ENCODE measurements at regions not wholly inside any gene's neighbourhood (a gene's known extent, or its start where the extent isn't known, plus 50 kb on each side); places are given as distances from the start of the nearest gene placed in this dataset.
A peak's percentile ranks its signal among the peaks of the same experiment; 100 is the strongest.
"Not testable (repeated sequence)": the region's sequence is repeated elsewhere in the genome, so short reads cannot be mapped to it uniquely, and the experiment has no call there.

DNA sequence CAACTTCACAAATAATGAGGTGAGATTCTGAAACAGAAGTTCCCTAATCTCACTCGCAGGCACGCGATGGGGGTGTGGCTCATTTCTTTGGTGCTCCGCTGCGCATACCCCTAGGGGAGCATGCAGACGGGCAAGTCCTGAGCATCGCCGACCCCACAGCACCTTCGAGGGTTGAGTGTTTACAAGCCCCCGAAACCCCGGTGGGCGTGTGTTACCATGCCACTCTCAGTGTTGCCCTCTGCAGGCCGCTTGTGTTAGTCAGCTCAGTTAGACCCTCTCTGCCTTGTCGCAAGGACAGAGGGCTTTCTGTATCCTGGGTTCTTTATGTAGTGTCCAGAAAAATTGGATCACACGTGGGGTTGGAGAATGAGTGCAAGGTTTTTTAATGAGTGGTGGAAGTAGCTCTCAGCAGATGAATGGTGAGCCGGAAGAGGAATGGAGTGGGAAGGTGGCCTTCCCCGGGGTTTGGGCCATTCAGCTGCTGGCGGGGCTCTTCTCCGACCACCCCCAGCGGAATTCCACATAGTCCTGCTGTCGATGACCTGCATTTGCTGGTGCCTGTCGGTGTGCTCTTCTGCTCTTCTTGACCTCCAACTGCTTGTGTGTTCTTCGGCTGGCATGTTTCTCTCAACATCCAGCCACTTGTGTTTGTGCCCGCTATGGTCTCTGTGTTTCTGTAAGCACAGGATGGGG, 191.3 kb downstream of the RPRM start:
- Mint-ChIP-seq H3K27ac (no peak overlapping the region), H3K9me3 (peaks cover 5 to 30% (median 9%) of the 10 kb centered on the region in 6 donors), H3K4me1 (no peaks in the 10 kb centered on the region), H3K27me3 (ENCODE audit: low read depth in 3 of 3) (no peaks in the 10 kb centered on the region), H3K4me3 (no peak overlapping the region), H3K36me3 (no peaks in the 10 kb centered on the region)
- no peak for DNase-seq

DNA sequence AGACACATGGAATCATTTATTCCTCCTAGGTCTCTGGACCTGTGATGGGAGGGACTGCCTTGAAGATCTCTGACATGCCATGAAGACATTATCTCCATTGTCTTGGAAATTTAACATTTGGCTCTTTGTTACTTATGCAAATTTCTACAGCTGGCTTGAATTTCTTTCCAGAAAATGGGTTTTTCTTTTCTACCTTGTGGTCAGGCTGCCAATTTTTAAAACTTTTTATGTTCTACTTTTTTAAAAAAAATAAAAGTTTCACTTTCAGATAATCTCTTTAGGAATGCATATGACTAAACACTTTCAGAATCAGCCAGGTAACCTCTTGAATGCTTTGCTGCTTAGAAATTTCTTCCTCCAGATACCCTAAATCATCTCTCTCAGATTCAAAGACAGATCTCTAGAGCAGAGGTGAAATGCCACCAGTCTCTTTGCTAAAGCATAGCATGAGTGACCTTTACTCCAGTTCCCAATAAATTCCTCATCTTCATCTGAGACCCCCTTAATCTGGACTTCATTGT, 209.6 kb downstream of the RPRM start:
- no peak for DNase-seq
- H3K9me3 Mint-ChIP-seq: peaks cover 2 to 46% (median 7%) of the 10 kb centered on the region in 6 donors
- no peak overlapping the region for H3K4me3 Mint-ChIP-seq
- peaks cover 0 to 3% (median 0%) of the 10 kb centered on the region in 3 donors for H3K36me3 Mint-ChIP-seq
- H3K27ac Mint-ChIP-seq: no peak overlapping the region
- H3K4me1 Mint-ChIP-seq: no peaks in the 10 kb centered on the region
- peaks cover 0 to 3% (median 0%) of the 10 kb centered on the region in 3 donors for H3K27me3 Mint-ChIP-seq (ENCODE audit: low read depth in 3 of 3)

DNA sequence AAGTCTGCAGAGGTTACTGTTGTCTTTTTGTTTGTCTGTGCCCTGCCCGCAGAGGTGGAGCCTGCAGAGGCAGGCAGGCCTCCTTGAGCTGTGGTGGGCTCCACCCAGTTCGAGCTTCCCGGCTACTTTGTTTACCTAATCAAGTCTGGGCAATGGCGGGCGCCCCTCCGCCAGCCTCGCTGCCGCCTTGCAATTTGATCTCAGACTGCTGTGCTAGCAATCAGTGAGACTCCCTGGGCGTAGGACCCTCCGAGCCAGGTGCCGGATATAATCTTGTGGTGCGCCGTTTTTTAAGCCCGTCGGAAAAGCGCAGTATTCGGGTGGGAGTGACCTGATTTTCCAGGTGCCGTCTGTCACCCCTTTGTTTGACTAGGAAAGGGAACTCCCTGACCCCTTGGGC, 221.7 kb downstream of the RPRM start:
- not testable (repeated sequence) for H3K4me3 Mint-ChIP-seq; DNase-seq; H3K36me3 Mint-ChIP-seq; H3K27ac Mint-ChIP-seq; H3K4me1 Mint-ChIP-seq; H3K27me3 Mint-ChIP-seq (ENCODE audit: low read depth in 3 of 3)
- peaks cover 5 to 26% (median 16%) of the 10 kb centered on the region in 6 donors for H3K9me3 Mint-ChIP-seq

DNA sequence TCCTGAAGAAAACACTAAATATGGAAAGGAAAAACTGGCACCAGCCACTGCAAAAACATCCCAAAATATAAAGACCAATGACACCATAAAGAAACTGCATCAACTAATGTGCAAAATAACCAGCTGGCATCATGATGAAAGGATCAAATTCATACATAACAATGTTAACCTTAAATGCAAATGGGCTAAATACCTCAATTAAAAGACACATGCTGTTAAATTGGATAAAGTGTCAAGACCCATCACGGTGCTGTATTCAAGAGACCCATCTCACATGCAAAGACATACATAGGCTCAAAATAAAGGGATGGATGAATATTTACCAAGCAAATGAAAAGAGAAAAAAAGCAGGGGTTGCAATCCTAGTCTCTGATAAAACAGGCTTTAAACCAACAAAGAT, 231.9 kb downstream of the RPRM start:
- H3K9me3 Mint-ChIP-seq: peaks cover 4 to 39% (median 16%) of the 10 kb centered on the region in 6 donors
- H3K4me3 Mint-ChIP-seq; DNase-seq; H3K36me3 Mint-ChIP-seq; H3K4me1 Mint-ChIP-seq; H3K27ac Mint-ChIP-seq; H3K27me3 Mint-ChIP-seq (ENCODE audit: low read depth in 3 of 3): not testable (repeated sequence)

DNA sequence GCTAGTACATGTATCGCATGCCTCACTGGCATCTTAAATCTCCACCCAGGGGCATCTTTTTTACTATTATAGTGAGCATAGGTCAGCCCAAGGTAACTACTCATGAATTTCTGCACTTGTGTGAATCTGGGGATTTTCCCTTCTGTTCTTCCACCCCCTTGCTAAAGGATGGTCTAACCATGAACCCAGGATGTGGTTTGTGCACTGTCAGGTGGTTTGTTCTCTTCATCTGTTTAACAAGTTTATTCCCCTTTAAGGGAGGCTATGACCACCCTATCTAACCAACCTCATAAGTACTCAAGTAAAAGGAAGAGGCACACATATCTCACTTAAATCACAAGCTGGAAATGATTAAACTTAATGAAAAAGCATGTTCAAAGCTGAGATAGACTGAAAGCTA, 243.0 kb downstream of the RPRM start:
- no peak overlapping the region for H3K4me3 Mint-ChIP-seq
- H3K36me3 Mint-ChIP-seq: no peaks in the 10 kb centered on the region
- no peak overlapping the region for H3K27ac Mint-ChIP-seq
- peaks cover 0 to 9% (median 3%) of the 10 kb centered on the region in 6 donors for H3K9me3 Mint-ChIP-seq
- peak in 2 of 3 donors; percentile 1 to 5 for DNase-seq
- H3K4me1 Mint-ChIP-seq: peaks cover 0 to 6% of the 10 kb centered on the region in 2 donors
- H3K27me3 Mint-ChIP-seq (ENCODE audit: low read depth in 3 of 3): peaks cover 0 to 3% (median 1%) of the 10 kb centered on the region in 3 donors

- Mint-ChIP-seq H3K9me3 (peaks cover 0 to 15% (median 5%) of the 10 kb centered on the region in 6 donors), H3K27me3 (ENCODE audit: low read depth in 3 of 3) (peaks cover 0 to 2% (median 1%) of the 10 kb centered on the region in 3 donors), H3K36me3 (no peaks in the 10 kb centered on the region), H3K4me1 (peaks cover 0 to 6% of the 10 kb centered on the region in 2 donors), H3K27ac (no peak overlapping the region), H3K4me3 (no peak overlapping the region)
- DNase-seq: no peak
These were observed 246.1 kb downstream of the RPRM start for GRCh38 chr2:153232464-153232863.

- Mint-ChIP-seq H3K9me3 (peaks cover 0 to 24% (median 6%) of the 10 kb centered on the region in 6 donors), H3K4me3 (no peak overlapping the region), H3K4me1 (peaks cover 0 to 6% of the 10 kb centered on the region in 2 donors), H3K36me3 (peaks cover 0 to 5% (median 0%) of the 10 kb centered on the region in 3 donors), H3K27ac (no peak overlapping the region), H3K27me3 (ENCODE audit: low read depth in 3 of 3) (peaks cover 0 to 2% (median 1%) of the 10 kb centered on the region in 3 donors)
- DNase-seq: no peak
These were observed 247.6 kb downstream of the RPRM start for GRCh38 chr2:153230977-153231376.

GRCh38 chr2:153228904-153229303, 249.7 kb downstream of the RPRM start:
- H3K4me1 Mint-ChIP-seq: no peaks in the 10 kb centered on the region

GRCh38 chr2:153227981-153228380, 250.6 kb downstream of the RPRM start:
- Mint-ChIP-seq H3K27me3 (ENCODE audit: low read depth in 3 of 3) (peaks cover 0 to 2% (median 0%) of the 10 kb centered on the region in 3 donors), H3K4me1 (no peaks in the 10 kb centered on the region), H3K36me3 (peaks cover 0 to 5% (median 0%) of the 10 kb centered on the region in 3 donors), H3K9me3 (peaks cover 0 to 31% (median 12%) of the 10 kb centered on the region in 6 donors), H3K27ac (no peak overlapping the region), H3K4me3 (no peak overlapping the region)
- no peak for DNase-seq

More at GRCh38 chr2:153228904-153229303, 249.7 kb downstream of the RPRM start:
- H3K36me3 Mint-ChIP-seq: peaks cover 0 to 5% (median 0%) of the 10 kb centered on the region in 3 donors
- peaks cover 0 to 2% (median 1%) of the 10 kb centered on the region in 3 donors for H3K27me3 Mint-ChIP-seq (ENCODE audit: low read depth in 3 of 3)
- DNase-seq: no peak
- no peak overlapping the region for H3K27ac Mint-ChIP-seq
- peaks cover 0 to 30% (median 10%) of the 10 kb centered on the region in 6 donors for H3K9me3 Mint-ChIP-seq
- H3K4me3 Mint-ChIP-seq: no peak overlapping the region

DNA sequence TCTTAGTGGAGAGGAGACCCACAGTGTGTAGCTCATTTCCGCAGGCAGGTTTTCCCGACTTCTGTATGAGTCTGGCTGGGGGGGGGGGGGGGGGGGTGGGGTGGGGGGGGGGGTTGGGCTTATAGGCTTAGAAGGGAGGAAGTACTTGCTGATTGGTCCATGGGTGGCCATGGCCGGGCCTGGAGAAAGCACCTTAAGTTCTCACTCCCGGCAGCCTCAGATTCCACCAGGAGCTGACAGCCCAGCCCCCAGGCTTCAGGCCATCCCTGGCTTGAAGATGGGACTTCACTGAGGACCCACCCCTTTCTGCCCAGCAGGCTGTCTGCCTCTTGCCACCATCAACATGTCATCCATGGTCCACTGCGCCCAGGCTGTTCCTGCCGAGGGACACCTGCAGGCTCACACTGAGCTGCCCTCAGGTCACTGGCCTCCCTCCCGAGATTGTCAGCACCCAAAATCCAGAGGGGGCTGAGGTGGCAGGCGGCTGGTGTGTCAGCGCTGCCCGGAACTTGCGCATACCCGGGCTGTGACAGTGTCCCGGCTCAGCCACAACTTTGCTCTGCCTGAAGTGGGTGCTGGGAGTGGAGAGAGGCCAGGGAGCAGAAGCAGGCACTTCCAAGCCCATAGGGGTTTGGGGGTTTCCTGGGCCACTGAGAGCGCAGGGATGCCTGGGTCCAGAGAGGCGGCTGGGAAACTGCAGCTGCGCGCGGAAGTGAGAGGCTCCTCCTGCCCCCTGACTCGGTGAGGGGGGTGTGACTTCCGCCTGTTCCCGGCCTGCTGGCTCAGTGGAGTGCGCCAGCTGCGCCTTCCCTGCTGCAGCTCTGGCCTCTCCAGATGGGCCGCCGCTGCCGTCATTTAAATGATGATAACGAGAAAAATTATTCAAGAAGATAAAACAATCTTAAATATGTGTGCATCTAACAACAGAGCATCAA, 256.1 kb downstream of the RPRM start:
- Mint-ChIP-seq H3K27ac (no peak overlapping the region), H3K9me3 (peaks cover 0 to 42% (median 14%) of the 10 kb centered on the region in 6 donors), H3K27me3 (ENCODE audit: low read depth in 3 of 3) (peaks cover 0 to 1% (median 0%) of the 10 kb centered on the region in 3 donors), H3K4me1 (no peaks in the 10 kb centered on the region), H3K4me3 (no peak overlapping the region), H3K36me3 (peaks cover 0 to 5% (median 0%) of the 10 kb centered on the region in 3 donors)
- DNase-seq: no peak

DNA sequence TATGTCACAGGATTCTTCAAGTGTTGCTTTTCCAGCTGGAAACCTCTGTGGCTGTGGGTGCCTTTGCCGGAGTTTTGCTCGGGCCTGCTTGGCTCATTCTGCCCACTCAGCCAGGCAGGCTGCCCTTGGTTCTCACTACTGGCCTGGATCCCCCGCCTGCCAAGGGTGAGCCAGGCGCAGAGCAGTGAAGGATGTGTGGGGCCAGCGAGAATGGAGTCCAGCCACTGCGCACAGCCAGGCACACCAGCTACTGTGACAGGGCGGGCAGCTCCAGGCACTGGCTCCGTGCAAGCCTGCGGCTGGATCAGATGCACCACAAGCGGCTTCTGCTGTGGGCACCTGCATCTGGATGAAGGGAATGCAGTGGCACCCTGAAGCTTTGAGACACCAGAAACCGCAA, 257.1 kb downstream of the RPRM start:
- Mint-ChIP-seq H3K27me3 (ENCODE audit: low read depth in 3 of 3) (peaks cover 0 to 3% (median 0%) of the 10 kb centered on the region in 3 donors), H3K9me3 (peaks cover 0 to 34% (median 13%) of the 10 kb centered on the region in 6 donors), H3K4me3 (no peak overlapping the region), H3K36me3 (no peaks in the 10 kb centered on the region), H3K27ac (no peak overlapping the region), H3K4me1 (no peaks in the 10 kb centered on the region)
- DNase-seq: no peak

DNA sequence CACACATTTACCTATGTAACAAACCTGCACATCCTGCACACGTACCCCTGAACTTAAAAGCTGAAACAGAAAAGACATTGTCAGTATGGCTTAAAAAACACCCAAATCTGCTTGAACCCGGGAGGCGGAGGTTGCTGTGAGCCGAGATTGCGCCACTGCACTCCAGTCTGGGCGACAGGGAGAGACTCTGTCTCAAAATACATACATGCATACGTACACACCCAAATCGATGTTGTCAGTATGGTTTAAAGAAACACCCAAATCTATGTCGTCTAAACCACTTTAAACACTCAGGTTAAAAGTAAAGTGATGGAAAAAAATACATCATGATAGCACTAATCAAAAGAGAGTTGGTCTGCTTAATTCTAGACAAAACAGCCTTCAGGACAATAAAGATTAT, 257.5 kb downstream of the RPRM start:
- no peak for DNase-seq
- peaks cover 0 to 32% (median 13%) of the 10 kb centered on the region in 6 donors for H3K9me3 Mint-ChIP-seq
- H3K27me3 Mint-ChIP-seq (ENCODE audit: low read depth in 3 of 3): peaks cover 0 to 3% (median 0%) of the 10 kb centered on the region in 3 donors
- H3K4me3 Mint-ChIP-seq: no peak overlapping the region
- no peak overlapping the region for H3K27ac Mint-ChIP-seq
- no peaks in the 10 kb centered on the region for H3K4me1 Mint-ChIP-seq
- no peaks in the 10 kb centered on the region for H3K36me3 Mint-ChIP-seq

DNA sequence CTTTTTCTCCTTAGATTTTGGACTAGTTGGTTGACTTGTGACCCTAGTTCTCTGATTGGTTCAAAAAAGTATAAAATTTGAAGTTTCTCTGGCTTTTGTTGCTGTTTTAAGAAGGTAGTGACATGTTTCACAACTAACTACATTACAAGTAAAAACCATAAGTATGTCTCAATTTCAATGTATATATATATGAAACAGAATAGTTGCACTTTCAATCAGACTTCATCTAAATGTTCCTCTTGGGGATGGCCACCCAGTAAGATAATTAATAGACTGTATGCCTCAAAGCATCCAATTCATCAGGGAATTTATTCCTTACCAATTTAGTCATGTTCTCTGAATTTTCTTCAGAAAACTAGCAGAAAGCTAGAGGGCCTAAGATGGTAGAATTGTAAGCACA, 259.7 kb downstream of the RPRM start:
- Mint-ChIP-seq H3K27ac (no peak overlapping the region), H3K36me3 (no peaks in the 10 kb centered on the region), H3K4me3 (no peak overlapping the region), H3K4me1 (no peaks in the 10 kb centered on the region), H3K9me3 (peaks cover 0 to 18% (median 9%) of the 10 kb centered on the region in 6 donors), H3K27me3 (ENCODE audit: low read depth in 3 of 3) (peaks cover 0 to 3% (median 0%) of the 10 kb centered on the region in 3 donors)
- DNase-seq: no peak

GRCh38 chr2:153214337-153214736, 264.2 kb downstream of the RPRM start:
- Mint-ChIP-seq H3K27ac (no peak overlapping the region), H3K4me3 (no peak overlapping the region), H3K9me3 (peaks cover 0 to 5% (median 3%) of the 10 kb centered on the region in 6 donors), H3K36me3 (no peaks in the 10 kb centered on the region), H3K27me3 (ENCODE audit: low read depth in 3 of 3) (peaks cover 0 to 3% (median 0%) of the 10 kb centered on the region in 3 donors), H3K4me1 (no peaks in the 10 kb centered on the region)
- no peak for DNase-seq
